HG03175 (cell line): ENCODE measurements at regions not wholly inside any gene's neighbourhood (a gene's known extent, or its start where the extent isn't known, plus 50 kb on each side); places are given as distances from the start of the nearest gene placed in this dataset.

Experiments
- ATAC-seq: cut with Tn5 transposase; IDR thresholded peaks from one replicate; pipeline ENCODE4 v1.9.1; 2021; ENCODE audit warnings: mild to moderate bottlenecking, moderate library complexity; ENCODE audit not compliant: unreplicated experiment

DNA sequence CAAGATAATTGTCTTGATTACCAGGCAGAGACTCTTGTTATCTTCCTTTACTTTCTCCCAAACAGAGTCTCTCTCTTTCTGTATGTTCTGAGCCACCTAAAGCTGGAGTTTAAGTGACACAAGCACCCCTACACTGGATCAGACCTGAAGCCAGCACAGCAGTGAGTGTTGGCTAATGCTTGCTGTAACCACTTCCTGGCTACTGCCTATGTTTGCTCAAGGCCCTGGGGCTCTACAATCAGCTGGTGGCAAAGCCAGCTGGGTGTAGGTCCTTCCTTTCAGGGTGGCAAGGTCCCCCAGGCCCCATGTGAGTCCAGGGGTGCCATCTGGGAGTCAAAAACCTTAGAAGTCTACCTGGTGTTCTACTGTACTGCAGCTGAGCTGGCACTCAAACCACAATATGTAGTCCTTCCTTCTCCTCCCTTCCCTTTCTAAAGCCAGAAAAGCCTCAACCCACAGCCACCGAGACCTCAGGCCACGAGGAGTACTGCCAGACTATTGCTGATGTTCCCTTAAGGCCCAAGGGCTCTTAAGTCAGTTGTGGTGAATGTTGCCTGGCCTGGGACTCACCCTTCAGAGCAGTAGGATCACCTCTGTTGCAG, 416.3 kb downstream of the ADRA2A start:
- ATAC-seq = no peak

DNA sequence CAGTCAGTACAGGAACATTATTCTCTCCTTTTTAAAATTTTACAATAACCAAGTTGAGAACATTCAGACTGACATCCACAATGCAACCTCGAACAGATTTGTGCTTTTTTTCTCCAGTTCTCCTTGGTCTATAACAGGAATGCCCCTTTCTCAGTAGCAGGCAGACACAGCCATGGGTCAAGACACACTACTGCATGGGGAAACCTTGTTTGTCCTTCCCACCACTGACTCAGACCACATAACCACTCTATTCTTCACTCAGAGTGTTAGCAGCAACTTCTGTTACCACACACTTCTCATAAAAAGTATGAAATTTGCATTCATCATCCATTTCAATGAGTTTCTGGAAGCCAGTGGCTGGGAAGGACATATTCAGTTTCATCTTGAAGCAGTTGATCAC, 421.7 kb downstream of the ADRA2A start:
- no peak for ATAC-seq

DNA sequence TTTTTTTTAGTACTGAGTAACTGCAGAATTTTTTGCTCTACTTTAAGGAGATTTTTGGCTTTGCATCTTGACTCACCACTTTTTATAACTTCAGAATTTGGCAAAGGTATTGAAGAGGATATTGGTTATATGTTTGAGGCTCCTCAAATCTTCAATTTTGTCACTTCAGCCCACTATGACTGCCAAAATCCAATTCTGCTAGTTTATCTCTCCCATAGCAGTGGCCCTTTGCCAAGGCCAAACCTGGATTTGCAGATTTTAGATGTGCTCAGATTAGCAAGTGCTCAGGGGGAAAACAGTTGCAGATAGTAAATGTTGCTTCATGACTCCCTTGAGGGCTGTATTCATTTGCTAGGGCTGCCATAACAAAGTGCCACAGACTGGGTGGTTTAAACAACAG, 427.5 kb downstream of the ADRA2A start:
- ATAC-seq = no peak

DNA sequence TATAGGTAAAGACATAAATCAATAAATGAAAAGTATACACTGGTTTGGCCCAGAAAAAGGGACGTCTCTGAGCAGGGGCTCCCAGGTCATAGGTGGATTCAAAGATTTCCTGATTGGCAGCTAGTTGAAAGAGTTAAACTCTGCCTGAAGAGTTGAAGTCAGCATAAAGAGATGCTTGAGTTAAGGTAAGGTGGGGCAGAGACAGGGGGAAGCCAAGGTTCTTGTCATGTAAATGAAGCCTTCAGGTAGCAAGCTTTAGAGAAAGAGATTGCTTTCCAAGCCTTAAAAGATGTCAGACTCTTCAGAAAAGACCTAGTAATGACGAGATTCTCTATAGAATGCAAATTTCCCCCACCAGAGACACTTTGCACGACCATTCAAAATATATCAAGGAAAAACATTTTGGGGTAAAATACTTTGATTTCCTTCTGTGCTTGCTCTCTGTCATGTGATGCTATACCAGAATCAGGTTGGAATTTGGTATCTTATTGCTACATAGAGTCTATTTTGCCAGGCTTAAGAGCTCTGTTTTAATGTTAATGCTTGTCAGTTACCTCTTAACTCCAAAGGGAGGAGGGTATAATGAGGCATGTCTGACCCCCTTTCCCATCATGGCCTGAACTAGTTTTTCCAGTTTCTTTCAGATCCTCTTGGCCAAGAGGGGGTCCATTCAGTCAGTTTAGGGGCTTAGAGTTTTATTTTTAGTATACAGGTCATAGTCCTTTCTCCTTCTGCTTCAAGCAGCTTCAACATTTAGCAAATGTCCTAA, 429.6 kb downstream of the ADRA2A start:
- ATAC-seq = no peak

DNA sequence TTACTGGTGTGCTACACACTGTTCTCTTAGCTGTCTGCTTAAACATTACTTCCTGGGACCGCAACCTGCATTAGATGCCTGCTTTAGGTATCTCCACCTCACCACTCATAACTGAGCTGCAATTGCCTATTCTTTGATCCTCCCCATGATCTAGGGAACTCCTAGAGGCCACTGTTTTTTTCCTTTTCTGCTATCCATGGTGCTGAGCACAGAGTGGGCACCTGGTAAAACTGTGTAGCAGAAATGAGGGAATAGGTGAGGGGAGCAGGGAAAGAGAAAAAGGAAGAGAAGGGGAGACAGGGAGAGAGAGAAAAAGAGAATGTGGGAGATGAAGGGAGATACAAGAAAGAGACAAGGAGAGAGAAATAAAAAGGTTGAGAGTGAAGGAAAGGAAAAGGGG, 434.9 kb downstream of the ADRA2A start:
- ATAC-seq = no peak

DNA sequence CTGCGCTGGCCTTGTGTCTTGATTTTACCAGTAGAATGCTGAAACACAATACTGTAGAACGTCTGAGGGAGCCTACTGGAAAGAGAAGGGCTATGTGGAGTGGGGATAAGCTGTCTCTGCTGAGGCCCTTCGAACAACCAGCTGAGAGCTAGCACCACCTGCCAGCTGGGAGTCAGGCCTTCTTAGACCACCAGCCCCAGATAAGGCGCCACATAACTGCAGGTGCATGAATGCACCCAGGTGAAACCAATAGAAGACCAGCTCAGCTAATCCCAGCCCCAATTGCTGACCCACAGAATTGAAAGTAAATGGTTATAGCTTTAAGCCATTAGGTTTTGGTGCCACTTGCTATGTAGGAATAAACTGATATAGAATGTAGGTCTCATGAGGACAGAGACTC, 438.4 kb downstream of the ADRA2A start:
- no peak for ATAC-seq

DNA sequence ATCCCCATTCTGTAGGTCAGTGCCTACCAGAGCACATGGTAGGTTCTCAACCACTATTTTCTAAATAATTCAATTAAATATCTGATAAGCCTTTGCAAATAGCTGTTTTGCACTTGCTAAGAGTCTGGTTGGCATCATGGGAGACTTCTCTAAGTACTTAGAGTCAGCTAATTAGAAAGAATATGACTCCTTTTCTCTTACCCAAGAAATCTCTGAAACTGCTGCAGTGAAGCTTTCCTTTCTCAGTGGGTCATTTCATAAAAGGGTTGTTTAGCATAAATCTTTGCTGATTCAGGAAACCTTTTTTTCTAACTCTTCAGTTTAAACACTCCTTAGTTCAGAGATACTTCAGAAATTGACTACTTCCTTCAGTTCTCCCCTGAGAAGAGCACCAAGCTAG, 438.9 kb downstream of the ADRA2A start:
- ATAC-seq = no peak

DNA sequence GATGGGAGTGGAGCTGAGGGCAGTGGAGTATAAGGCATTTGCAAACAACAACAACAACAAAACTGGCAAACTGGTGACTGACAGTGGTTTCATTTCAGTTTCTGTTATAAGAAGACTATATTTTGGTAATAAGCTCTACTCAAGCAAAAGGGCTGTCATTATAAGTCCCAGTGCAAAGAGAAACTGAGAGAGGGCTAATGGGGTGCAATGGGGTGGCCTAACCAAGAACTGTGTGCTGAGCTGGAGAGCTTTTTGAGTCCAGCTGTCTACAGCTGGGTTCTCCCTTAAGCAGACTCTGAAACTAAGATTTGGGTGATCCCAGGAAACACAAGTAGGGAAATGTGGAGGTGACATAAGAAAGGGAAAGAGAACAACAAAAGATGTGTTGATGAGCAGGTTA, 439.3 kb downstream of the ADRA2A start:
- no peak for ATAC-seq

DNA sequence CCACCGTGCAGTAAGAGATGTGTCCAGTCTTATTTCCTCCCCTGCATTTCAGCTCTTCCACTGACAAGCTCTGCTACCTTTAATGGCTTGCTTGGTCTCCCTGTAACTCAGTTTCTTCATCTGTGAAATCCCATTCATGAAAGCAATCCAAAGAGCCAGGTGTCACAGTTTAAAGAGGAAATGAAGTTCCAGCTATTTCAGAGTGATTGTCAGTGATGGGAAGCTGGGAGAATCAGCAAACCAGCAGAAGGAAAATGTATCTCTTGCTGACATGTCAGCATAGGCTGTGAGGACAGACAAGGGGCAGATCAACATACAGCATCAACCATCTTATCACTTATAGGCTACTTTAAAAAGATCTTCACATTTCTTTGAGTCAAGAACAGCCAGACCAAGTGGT, 445.3 kb downstream of the ADRA2A start:
- ATAC-seq = no peak

DNA sequence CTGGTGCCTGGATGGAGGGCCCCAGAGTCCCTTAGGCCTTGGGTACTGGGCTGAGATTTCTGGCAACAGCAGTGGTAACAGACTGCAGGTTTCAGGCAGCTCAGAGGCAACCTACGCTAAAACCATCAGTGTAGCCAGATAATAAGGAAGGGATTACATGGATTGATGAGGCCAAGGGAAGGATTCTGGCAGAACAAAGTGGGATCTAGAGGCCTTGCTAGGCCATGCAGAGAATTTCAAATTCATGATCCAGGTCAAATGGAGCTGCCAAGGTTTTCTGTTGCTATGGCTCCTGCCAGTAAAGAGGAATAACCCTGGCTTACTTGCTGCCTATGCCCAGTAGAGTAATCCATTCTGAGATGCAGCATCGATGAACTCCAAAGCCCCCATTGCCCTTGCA, 445.7 kb downstream of the ADRA2A start:
- ATAC-seq = no peak

DNA sequence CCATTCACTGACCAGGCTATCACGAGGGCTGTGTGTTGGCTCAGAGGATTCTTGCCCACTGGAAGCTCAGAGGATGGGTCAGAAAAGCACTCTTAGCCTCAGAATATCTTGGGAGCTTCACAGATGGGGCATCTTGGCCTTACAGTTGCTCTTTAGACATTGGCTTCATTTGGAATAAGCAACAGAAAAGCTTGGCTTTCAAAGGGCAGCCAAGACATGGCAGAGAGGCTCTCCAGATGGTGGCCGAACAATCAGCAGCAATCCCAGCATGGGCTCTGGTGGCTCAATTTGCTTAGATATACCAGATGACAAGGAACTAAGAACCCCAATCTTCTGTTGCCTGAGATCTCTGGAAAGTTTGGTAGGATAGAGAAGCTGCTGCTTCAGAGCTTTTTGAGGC, 446.2 kb downstream of the ADRA2A start:
- ATAC-seq = no peak

DNA sequence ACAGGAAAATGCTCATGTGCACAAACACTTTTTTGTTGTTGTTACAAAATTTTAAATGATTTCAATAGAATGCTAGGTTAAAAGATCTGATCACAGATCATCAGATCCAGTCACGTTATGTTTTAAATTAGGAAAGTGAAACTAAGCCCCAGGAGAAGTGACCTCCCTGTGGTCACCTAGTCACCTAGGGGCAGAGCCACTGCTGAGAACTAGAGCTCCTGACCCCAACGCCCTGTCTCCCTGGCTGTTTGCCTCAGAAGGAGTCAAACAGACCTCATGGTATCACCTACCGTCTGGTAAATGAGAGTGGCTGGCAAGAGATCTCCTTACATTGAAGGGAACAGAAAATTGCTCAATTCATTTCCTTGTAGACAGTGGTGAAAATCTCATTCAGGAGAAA, 447.3 kb downstream of the ADRA2A start:
- ATAC-seq = no peak

DNA sequence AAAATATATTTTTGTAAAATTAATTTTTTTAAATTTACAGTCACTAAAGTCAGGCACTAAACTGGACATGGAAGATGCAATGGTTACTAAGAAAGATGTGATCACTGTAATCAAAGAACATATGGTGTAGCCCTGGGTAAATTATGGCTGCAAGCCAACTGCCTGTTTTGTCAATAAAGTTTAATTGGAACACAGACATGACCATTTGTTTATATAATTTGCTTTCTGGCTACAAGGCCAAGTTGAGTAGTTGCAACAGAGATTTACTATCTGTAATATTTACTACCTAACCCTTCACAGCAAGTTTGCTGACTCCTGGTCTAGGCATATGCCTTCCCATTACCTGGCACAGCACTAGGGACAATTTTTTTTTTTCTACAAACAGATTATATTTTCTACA, 448.9 kb downstream of the ADRA2A start:
- no peak for ATAC-seq

DNA sequence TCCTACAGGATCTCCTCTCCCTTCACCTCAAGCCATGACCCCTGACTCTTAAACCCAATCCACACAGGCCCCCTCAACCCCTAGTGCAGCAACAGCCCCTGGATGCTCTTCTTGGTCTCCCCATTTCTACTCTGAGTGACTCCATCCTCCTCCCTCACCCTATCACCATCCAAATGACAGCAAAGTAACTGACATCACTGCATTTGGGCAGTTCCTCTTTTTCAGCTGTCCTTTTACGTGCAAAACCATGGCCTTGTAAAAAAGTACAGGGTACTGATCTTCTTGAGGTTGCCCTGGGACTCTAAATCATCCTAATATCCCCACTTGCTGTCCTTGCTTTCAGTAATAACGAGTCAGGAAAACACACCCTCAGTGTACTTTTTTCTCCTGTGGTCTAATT, 454.9 kb downstream of the ADRA2A start:
- ATAC-seq = no peak

DNA sequence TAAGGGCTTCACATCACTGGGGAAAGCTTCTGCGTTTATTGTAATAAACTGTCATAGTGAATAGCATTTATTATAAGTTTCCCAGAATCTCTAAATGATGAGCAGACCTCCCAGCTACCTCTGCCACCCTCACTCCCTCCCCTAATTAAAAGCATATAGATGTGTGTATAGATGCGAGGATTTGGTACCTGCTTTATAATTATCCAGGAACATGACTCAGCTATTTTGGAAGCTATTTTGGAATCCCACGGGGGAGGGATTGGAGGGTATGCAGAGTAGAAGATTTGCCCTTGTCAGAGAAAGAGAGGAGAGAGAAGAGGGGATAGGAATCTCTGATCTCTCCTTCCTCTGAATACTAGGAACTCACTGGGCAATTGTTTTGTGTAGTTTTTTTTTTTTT, 455.3 kb downstream of the ADRA2A start:
- no peak for ATAC-seq

DNA sequence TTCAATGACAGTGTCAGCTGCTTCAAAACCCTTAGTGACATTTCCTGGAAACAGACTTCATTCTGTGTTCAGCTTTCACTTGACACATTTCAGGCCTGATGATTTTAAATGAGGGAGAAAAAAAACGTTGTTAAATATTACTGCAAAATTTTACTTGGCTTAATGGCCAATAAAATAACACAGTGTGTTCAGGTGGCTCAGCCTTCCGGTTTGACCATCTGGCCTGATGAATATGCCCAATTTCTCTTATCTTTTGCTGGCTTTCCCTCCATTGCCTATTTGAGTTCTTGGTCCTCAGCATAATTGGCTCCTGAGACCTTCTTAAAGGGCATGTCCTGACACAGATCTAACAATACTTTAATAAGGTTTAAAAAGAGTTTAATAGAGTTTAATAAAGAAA, 462.4 kb downstream of the ADRA2A start:
- no peak for ATAC-seq

DNA sequence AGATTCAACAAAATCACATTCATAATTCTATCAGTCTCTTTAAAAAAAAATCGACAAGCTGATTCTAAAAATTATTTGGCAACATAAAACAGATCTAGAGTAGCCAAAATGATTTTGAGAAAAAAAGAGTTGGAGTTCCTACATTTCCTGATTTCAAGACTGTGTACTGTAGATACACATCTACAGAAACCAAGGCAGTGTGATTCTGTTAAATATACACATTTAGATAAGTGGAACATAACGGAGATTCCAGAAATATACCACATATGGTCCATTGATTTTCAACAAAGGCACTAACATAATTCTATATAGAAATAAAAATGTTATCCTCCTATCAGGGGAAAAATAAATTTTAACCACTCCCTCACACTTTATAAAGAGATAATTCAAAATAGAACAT, 467.0 kb downstream of the ADRA2A start:
- ATAC-seq = no peak

DNA sequence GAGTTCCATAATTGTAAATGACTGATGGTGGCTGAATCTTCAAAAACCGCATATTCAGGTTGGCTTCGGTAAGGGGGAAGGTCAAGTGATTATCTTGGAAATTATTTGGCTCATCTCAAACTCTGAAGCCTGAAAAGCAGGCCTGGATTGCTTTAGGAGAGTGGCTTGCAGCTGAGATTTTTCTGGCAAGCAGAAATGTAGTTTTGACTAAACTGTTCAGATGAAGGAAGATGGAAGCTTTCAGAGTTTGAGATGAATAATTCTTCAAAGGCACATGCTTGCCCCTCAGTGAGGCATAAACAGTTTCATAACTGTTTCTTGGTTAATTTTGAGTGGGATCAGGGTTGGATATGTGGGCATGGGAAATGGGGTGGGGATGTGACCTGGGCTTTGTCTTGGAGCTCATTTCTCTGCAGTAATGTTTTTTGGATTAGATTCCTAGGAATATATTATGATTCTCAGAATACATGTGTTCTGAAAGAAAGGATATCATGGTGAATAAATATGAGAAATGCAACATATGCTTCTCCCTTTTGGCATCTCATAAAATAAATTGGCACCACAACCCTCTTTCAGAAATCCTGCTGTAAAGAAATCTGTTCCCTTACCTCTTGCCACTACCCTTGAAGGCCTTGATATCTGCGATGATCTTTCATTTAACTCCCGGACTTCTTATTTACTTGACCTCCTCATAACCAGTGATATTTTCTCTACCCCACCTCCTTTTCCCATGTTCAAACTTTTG, 469.2 kb downstream of the ADRA2A start:
- ATAC-seq = no peak

DNA sequence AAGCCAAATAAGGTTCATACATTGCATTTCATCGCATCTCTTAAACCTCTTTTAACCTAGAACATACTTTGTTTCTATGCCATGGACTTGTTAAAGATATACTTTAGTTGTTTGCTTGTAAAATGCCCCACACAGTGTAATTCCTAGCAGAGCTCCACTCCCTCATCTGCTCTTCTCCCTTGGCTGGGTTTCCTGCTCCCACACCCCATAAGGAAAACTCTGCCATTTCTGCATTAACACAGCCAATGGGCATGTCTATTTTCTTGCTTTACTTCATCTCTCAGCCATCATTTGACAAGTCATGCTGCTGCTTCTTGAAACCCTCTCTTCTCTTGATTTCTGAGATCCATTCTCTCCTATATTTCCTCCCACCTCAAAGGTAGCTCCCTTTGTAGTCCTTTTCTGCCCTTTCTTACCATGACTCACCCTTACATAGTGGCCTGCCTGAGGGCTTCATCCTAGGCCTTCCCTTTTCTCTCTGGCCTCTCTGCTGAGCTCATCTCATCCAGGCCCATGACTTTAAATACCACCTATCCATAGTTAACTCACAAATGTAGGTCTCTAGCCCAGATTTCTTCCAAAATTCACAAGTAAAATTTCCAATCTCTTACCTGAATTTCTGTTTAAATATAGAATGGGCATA, 471.4 kb downstream of the ADRA2A start:
- ATAC-seq = no peak

DNA sequence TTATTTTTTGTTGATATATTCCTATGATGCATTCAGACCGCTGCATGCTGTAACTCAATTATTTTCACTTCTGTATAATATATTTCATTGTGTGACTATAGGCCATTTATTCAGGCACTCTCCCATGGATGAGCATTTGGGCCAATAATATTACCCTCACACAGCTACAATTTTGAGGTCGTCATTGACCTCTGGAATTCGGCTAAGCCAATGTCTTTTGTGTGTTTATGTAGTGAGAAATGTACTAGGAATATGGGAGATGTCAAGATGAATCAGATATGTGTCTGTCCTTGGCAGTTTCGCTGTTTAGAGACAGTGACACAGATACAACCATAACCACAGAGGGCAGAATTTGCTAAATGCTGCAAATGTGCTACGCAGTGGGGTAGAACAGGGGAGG, 474.2 kb downstream of the ADRA2A start:
- no peak for ATAC-seq

DNA sequence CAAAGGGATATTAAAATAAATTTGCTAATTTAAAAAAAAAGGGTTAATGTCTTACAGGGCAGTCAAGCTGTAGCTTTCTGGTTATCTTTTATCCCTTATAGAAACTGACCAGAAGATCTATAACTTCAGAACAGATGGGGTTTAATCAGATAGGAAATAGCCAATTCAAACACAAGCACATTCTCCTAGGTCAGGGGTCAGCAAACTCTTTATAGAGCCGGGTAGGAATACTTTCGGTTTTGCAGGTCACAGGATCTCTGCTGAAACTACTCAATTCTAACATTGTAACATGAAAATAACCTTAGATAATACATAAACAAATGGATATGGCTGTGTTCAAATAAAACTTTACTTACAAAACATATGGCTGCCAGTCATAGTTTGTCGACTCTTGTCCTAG, 479.8 kb downstream of the ADRA2A start:
- ATAC-seq = no peak

DNA sequence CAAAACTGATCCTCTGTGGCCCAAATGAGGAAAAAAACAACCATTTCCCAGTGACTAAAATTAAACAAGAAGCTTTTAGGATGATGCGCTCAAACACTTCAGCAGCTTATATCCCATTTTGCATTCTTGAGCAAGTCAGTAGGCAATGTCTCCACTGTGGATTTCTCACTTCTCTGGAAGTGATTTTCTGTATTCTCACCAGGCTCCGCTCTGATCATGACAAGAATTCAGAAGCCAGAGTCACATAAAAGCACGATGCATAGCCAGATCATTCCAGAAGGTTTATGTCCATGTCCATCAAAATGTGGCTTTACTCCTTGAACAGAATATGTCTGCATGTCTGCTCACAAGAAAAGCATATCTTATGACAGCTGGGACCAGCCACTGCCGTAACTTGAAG, 481.4 kb downstream of the ADRA2A start:
- no peak for ATAC-seq
